Liver (tissue), 3 donors: ENCODE measurements at regions not wholly inside any gene's neighbourhood (a gene's known extent, or its start where the extent isn't known, plus 50 kb on each side); places are given as distances from the start of the nearest gene placed in this dataset.

Source experiments
- EGR1 ChIP-seq, 2 donors: IDR thresholded peaks; 2 replicates each; pipeline ENCODE4 v1.6.1; 2016 to 2018; ENCODE audit warnings: antibody characterized with exemption in 2 of 2, low read depth in 2 of 2
- FOXA1 ChIP-seq: IDR thresholded peaks from 2 replicates; pipeline ENCODE4 v1.6.1; 2016; ENCODE audit warnings: antibody characterized with exemption
- GABPA ChIP-seq, 2 donors: IDR thresholded peaks in 1 of 2; conservative IDR thresholded peaks in 1 of 2; 2 replicates each; pipeline ENCODE4 v1.6.1; 2016; ENCODE audit warnings: antibody characterized with exemption in 2 of 2, mild to moderate bottlenecking in 1 of 2, moderate library complexity in 1 of 2
- JUND ChIP-seq, 2 donors: IDR thresholded peaks; 2 replicates each; pipeline ENCODE4 v1.6.1; 2016; ENCODE audit warnings: antibody characterized with exemption in 2 of 2
- NR2F2 ChIP-seq: IDR thresholded peaks from 2 replicates; pipeline ENCODE4 v1.6.1; 2016; ENCODE audit warnings: antibody characterized with exemption
- RAD21 ChIP-seq, 2 donors: IDR thresholded peaks; 2 replicates each; pipeline ENCODE4 v1.6.1; 2016; ENCODE audit warnings: antibody characterized with exemption in 2 of 2, mild to moderate bottlenecking in 2 of 2
- SP1 ChIP-seq: IDR thresholded peaks from 2 replicates; pipeline ENCODE4 v1.6.1; 2018; ENCODE audit warnings: antibody characterized with exemption, mild to moderate bottlenecking
- TAF1 ChIP-seq: conservative IDR thresholded peaks from 2 replicates; pipeline ENCODE4 v1.6.1; 2016; ENCODE audit warnings: antibody characterized with exemption, mild to moderate bottlenecking
- TF ChIP-seq, protein P1 (sequence below): fragments of 150-350 bp; IDR thresholded peaks from 2 replicates; pipeline ENCODE4 v1.5.1; 2017; ENCODE audit warnings: improper control_type of control experiment, low read depth, low read length; ENCODE audit not compliant: missing input control
- TF ChIP-seq, protein P2 (sequence below): IDR thresholded peaks from 2 replicates; pipeline ENCODE4 v1.6.1; 2016; ENCODE audit warnings: antibody characterized with exemption
- TF ChIP-seq, protein P3 (sequence below): IDR thresholded peaks from 2 replicates; pipeline ENCODE4 v1.6.1; 2016; ENCODE audit warnings: antibody characterized with exemption, mild to moderate bottlenecking
- TF ChIP-seq, protein P4 (sequence below): IDR thresholded peaks from 2 replicates; pipeline ENCODE4 v1.6.1; 2016; ENCODE audit warnings: antibody characterized with exemption
- TF ChIP-seq, protein P5 (sequence below): IDR thresholded peaks from 2 replicates; pipeline ENCODE4 v1.6.1; 2016; ENCODE audit warnings: antibody characterized with exemption
- donor health status: healthy.
- donor health status: healthy.

DNA sequence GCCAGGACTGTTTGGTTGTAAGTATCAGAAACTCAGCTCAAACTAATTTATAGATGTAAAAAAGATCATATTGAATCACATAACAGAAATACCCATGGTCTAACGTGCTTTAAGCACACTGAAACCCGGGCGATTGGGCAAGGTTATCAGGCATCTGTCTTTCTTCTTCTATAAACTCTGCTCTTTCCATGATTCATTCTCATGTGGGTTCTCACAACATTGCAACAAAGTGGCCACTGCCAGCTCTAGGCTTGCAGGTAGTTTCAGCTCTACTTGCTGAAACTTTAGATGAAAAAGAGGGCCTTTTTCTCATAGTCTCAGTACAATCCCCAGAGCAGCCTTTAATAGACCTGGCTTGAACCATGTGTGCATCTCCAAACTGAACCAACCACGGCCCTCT lies 456.1 kb downstream of the MFSD1 start:
- TF ChIP-seq, protein P1, sequence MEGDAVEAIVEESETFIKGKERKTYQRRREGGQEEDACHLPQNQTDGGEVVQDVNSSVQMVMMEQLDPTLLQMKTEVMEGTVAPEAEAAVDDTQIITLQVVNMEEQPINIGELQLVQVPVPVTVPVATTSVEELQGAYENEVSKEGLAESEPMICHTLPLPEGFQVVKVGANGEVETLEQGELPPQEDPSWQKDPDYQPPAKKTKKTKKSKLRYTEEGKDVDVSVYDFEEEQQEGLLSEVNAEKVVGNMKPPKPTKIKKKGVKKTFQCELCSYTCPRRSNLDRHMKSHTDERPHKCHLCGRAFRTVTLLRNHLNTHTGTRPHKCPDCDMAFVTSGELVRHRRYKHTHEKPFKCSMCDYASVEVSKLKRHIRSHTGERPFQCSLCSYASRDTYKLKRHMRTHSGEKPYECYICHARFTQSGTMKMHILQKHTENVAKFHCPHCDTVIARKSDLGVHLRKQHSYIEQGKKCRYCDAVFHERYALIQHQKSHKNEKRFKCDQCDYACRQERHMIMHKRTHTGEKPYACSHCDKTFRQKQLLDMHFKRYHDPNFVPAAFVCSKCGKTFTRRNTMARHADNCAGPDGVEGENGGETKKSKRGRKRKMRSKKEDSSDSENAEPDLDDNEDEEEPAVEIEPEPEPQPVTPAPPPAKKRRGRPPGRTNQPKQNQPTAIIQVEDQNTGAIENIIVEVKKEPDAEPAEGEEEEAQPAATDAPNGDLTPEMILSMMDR: no peak
- TF ChIP-seq, protein P2, sequence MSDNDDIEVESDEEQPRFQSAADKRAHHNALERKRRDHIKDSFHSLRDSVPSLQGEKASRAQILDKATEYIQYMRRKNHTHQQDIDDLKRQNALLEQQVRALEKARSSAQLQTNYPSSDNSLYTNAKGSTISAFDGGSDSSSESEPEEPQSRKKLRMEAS: no peak
- TF ChIP-seq TAF1: no peak
- no peak for TF ChIP-seq JUND (IDR thresholded peaks at IDR 0.05)
- TF ChIP-seq, protein P3, sequence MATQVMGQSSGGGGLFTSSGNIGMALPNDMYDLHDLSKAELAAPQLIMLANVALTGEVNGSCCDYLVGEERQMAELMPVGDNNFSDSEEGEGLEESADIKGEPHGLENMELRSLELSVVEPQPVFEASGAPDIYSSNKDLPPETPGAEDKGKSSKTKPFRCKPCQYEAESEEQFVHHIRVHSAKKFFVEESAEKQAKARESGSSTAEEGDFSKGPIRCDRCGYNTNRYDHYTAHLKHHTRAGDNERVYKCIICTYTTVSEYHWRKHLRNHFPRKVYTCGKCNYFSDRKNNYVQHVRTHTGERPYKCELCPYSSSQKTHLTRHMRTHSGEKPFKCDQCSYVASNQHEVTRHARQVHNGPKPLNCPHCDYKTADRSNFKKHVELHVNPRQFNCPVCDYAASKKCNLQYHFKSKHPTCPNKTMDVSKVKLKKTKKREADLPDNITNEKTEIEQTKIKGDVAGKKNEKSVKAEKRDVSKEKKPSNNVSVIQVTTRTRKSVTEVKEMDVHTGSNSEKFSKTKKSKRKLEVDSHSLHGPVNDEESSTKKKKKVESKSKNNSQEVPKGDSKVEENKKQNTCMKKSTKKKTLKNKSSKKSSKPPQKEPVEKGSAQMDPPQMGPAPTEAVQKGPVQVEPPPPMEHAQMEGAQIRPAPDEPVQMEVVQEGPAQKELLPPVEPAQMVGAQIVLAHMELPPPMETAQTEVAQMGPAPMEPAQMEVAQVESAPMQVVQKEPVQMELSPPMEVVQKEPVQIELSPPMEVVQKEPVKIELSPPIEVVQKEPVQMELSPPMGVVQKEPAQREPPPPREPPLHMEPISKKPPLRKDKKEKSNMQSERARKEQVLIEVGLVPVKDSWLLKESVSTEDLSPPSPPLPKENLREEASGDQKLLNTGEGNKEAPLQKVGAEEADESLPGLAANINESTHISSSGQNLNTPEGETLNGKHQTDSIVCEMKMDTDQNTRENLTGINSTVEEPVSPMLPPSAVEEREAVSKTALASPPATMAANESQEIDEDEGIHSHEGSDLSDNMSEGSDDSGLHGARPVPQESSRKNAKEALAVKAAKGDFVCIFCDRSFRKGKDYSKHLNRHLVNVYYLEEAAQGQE: no peak
- TF ChIP-seq EGR1 (IDR thresholded peaks at IDR 0.05; ENCODE audit: low read depth in 2 of 2): no peak
- TF ChIP-seq NR2F2: no peak
- TF ChIP-seq FOXA1: no peak
- TF ChIP-seq, protein P4, sequence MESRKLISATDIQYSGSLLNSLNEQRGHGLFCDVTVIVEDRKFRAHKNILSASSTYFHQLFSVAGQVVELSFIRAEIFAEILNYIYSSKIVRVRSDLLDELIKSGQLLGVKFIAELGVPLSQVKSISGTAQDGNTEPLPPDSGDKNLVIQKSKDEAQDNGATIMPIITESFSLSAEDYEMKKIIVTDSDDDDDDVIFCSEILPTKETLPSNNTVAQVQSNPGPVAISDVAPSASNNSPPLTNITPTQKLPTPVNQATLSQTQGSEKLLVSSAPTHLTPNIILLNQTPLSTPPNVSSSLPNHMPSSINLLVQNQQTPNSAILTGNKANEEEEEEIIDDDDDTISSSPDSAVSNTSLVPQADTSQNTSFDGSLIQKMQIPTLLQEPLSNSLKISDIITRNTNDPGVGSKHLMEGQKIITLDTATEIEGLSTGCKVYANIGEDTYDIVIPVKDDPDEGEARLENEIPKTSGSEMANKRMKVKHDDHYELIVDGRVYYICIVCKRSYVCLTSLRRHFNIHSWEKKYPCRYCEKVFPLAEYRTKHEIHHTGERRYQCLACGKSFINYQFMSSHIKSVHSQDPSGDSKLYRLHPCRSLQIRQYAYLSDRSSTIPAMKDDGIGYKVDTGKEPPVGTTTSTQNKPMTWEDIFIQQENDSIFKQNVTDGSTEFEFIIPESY: no peak
- no peak for TF ChIP-seq SP1
- TF ChIP-seq RAD21 (IDR thresholded peaks at IDR 0.05): no peak
- TF ChIP-seq GABPA (IDR thresholded peaks at IDR 0.05 in 1 of 2, conservative IDR thresholded peaks at IDR 0.05 in 1 of 2): no peak
- TF ChIP-seq, protein P5, sequence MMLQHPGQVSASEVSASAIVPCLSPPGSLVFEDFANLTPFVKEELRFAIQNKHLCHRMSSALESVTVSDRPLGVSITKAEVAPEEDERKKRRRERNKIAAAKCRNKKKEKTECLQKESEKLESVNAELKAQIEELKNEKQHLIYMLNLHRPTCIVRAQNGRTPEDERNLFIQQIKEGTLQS: no peak
